ENCODE measurements at regions not wholly inside any gene's neighbourhood (a gene's known extent, or its start where the extent isn't known, plus 50 kb on each side); places are given as distances from the start of the nearest gene placed in this dataset.
"Not testable (repeated sequence)": the region's sequence is repeated elsewhere in the genome, so short reads cannot be mapped to it uniquely, and the experiment has no call there.

- DNase-seq, result no peak
Observed at GRCh38 chr19:28602675-28603298, 610.2 kb downstream of the UQCRFS1 start.

- DNase-seq, result no peak
Observed at GRCh38 chr19:28601723-28602440, 611.1 kb downstream of the UQCRFS1 start.

- DNase-seq, result no peak
Observed at GRCh38 chr19:28598861-28599260, 614.1 kb downstream of the UQCRFS1 start.

GRCh38 chr19:28596561-28597071 is 616.3 kb downstream of the UQCRFS1 start:
- DNase-seq, result no peak

- DNase-seq, result no peak
Observed at GRCh38 chr19:28595722-28596480, 617.0 kb downstream of the UQCRFS1 start.

- DNase-seq, result no peak
Observed at GRCh38 chr19:28594737-28595136, 618.2 kb downstream of the UQCRFS1 start.

GRCh38 chr19:28589991-28590411 is 623.0 kb downstream of the UQCRFS1 start:
- not testable (repeated sequence) for DNase-seq

GRCh38 chr19:28586474-28586873 is 626.5 kb downstream of the UQCRFS1 start:
- DNase-seq, result no peak

- no peak for DNase-seq
Observed at GRCh38 chr19:28585796-28586195, 627.2 kb downstream of the UQCRFS1 start.

- DNase-seq, result no peak
Observed at GRCh38 chr19:28583713-28584112, 629.2 kb downstream of the UQCRFS1 start.

GRCh38 chr19:28583242-28583641 is 629.7 kb downstream of the UQCRFS1 start:
- DNase-seq, result no peak

GRCh38 chr19:28582796-28583195 is 630.2 kb downstream of the UQCRFS1 start:
- DNase-seq, result no peak

- DNase-seq, result no peak
Observed at GRCh38 chr19:28582344-28582743, 630.6 kb downstream of the UQCRFS1 start.

GRCh38 chr19:28581468-28581770 is 631.5 kb downstream of the UQCRFS1 start:
- no peak for DNase-seq

- no peak for DNase-seq
Observed at GRCh38 chr19:28578786-28579505, 634.0 kb downstream of the UQCRFS1 start.

- DNase-seq, result no peak
Observed at GRCh38 chr19:28578208-28578607, 634.7 kb downstream of the UQCRFS1 start.

- no peak for DNase-seq
Observed at GRCh38 chr19:28577666-28578065, 635.3 kb downstream of the UQCRFS1 start.

GRCh38 chr19:28577233-28577632 is 635.7 kb downstream of the UQCRFS1 start:
- DNase-seq, result peak in 1 of 3 donors; percentile 11

- DNase-seq, result no peak
Observed at GRCh38 chr19:28575816-28576215, 637.1 kb downstream of the UQCRFS1 start.

GRCh38 chr19:28575312-28575711 is 637.6 kb downstream of the UQCRFS1 start:
- not testable (repeated sequence) for DNase-seq

GRCh38 chr19:28574212-28574611 is 638.7 kb downstream of the UQCRFS1 start:
- no peak for DNase-seq

All from muscle of back (tissue), 3 donors.